Uterus (tissue), 3 donors: ENCODE measurements at regions not wholly inside any gene's neighbourhood (a gene's known extent, or its start where the extent isn't known, plus 50 kb on each side); places are given as distances from the start of the nearest gene placed in this dataset.

Source experiments
- DNase-seq, 2 donors: peaks; one replicate each; pipeline ENCODE4 v3.0.0-alpha.2; 2019 to 2020
- H3K27ac ChIP-seq, 2 donors: fragments of 200-600 bp; sonication (generic); 1 replicate in 1 of 2; 2 replicates in 1 of 2; pipeline ENCODE4 v1.5.1; 2016 to 2018
- H3K27me3 ChIP-seq, 2 donors: fragments of 200-600 bp; sonication (generic); one replicate each; pipeline ENCODE4 v1.5.1; 2018 to 2019; ENCODE audit warnings: control low read depth in 1 of 2
- H3K36me3 ChIP-seq, 2 donors: fragments of 200-600 bp; sonication (generic); one replicate each; pipeline ENCODE4 v1.5.1; 2019; ENCODE audit warnings: control low read depth in 1 of 2
- H3K4me1 ChIP-seq, 2 donors: fragments of 200-600 bp; sonication (generic); one replicate each; pipeline ENCODE4 v1.5.1; 2018 to 2019; ENCODE audit warnings: control low read depth in 1 of 2
- H3K4me3 ChIP-seq, 2 donors: fragments of 200-600 bp; sonication (generic); 1 replicate in 1 of 2; 2 replicates in 1 of 2; pipeline ENCODE4 v1.5.1; 2018 to 2019; ENCODE audit warnings: mild to moderate bottlenecking in 1 of 2
- H3K9me3 ChIP-seq, 2 donors: fragments of 200-600 bp; sonication (generic); one replicate each; pipeline ENCODE4 v1.5.1; 2019; ENCODE audit warnings: control low read depth in 1 of 2
- POLR2A ChIP-seq, 2 donors: fragments of 450-650 bp; IDR thresholded peaks; one replicate each; pipeline ENCODE4 v1.6.1; 2016; ENCODE audit warnings: antibody characterized with exemption in 2 of 2, mild to moderate bottlenecking in 1 of 2, moderate library complexity in 1 of 2
- intact Hi-C: fragments of 100-400 bp; cut with DNase I; formaldehyde crosslinking; loops from one replicate; pipeline ENCODE4 v1.15.1; 2023; ENCODE audit warnings: low total_unique reads
- TF ChIP-seq, protein P1 (sequence below), 4 experiments: fragments of 200-600 bp in 2 of 4; fragments of 450-650 bp in 2 of 4; sonication (generic) in 2 of 4; IDR thresholded peaks; one replicate each; pipeline ENCODE4 v1.5.1; 2016 to 2019; ENCODE audit warnings: antibody characterized with exemption in 4 of 4, mild to moderate bottlenecking in 2 of 4, moderate library complexity in 1 of 4
- donor health status: DM: yes; HTN: yes; CAD: no.

DNA sequence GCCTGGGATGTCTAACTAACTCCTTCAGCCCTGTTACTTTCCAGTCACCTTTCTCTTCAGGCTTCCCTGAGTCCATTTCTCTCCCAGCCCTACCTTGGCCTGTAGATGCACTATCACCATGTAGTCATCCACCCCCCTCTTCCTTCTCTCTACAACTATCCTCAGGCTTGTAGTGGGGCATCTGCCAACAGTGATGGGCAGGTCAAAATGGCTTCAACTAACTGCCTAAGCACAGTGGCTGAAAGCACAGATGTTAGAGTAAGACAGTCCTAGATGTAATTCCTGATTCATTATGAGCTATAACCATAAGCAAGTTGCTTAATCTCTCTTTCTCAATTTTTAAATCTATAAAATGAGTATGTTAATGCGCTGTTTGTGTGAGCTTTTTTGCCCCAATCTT is 133.6 kb upstream of the NAV3 start:
- Histone ChIP-seq H3K4me1 (no peaks in the 10 kb centered on the region), H3K36me3 (no peaks in the 10 kb centered on the region), H3K4me3 (no peak overlapping the region), H3K27me3 (no peaks in the 10 kb centered on the region), H3K9me3 (no peaks in the 10 kb centered on the region), H3K27ac (no peak overlapping the region)
- no peak for TF ChIP-seq POLR2A (IDR thresholded peaks at IDR 0.05)
- TF ChIP-seq, protein P1, sequence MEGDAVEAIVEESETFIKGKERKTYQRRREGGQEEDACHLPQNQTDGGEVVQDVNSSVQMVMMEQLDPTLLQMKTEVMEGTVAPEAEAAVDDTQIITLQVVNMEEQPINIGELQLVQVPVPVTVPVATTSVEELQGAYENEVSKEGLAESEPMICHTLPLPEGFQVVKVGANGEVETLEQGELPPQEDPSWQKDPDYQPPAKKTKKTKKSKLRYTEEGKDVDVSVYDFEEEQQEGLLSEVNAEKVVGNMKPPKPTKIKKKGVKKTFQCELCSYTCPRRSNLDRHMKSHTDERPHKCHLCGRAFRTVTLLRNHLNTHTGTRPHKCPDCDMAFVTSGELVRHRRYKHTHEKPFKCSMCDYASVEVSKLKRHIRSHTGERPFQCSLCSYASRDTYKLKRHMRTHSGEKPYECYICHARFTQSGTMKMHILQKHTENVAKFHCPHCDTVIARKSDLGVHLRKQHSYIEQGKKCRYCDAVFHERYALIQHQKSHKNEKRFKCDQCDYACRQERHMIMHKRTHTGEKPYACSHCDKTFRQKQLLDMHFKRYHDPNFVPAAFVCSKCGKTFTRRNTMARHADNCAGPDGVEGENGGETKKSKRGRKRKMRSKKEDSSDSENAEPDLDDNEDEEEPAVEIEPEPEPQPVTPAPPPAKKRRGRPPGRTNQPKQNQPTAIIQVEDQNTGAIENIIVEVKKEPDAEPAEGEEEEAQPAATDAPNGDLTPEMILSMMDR (IDR thresholded peaks at IDR 0.05): no peak
- intact Hi-C loops: no loop called here
- DNase-seq: no peak

GRCh38 chr12:77696183-77696582 is 134.5 kb upstream of the NAV3 start:
- Histone ChIP-seq H3K27ac (no peak overlapping the region), H3K36me3 (no peaks in the 10 kb centered on the region)
- intact Hi-C loops: no loop called here

DNA sequence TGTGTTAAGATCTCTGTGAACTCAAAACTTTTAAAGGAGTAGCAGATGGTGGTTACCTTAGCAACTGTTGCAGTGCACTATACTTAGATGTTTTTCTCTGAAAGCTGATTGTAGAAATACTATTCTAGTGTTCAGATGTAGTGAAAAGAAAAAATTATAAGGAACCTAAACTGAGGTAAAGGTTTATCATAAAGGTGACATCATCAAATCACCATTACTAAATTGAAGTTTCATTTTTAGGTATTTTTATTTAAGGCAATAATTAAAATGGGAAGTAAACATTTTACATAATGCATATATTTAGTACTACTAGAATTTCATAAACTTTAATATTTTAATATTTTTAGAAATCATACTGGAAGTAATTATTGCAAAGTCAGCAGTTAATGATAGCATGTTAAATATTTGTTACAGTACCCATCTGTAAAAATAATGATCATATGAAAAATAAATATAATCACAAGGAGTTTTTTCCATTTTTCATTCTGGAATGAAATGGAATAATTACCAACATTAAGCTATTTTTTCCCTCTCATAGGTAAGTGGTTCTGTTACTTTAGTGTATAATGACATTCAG is 141.1 kb upstream of the NAV3 start:
- Histone ChIP-seq H3K9me3 (no peaks in the 10 kb centered on the region), H3K4me3 (no peak overlapping the region), H3K4me1 (no peaks in the 10 kb centered on the region), H3K27me3 (no peaks in the 10 kb centered on the region), H3K36me3 (no peaks in the 10 kb centered on the region), H3K27ac (no peak overlapping the region)
- intact Hi-C loops: no loop called here
- TF ChIP-seq POLR2A (IDR thresholded peaks at IDR 0.05): no peak
- TF ChIP-seq, protein P1 (IDR thresholded peaks at IDR 0.05): no peak
- no peak for DNase-seq

More at GRCh38 chr12:77696183-77696582, 134.5 kb upstream of the NAV3 start:
- no peaks in the 10 kb centered on the region for H3K4me1 ChIP-seq
- no peak overlapping the region for H3K4me3 ChIP-seq
- TF ChIP-seq, protein P1 (IDR thresholded peaks at IDR 0.05): no peak
- no peak for TF ChIP-seq POLR2A (IDR thresholded peaks at IDR 0.05)
- H3K9me3 ChIP-seq: no peaks in the 10 kb centered on the region
- DNase-seq: no peak
- no peaks in the 10 kb centered on the region for H3K27me3 ChIP-seq

GRCh38 chr12:77687321-77687720 is 143.4 kb upstream of the NAV3 start:
- Histone ChIP-seq H3K4me3 (no peak overlapping the region), H3K4me1 (no peaks in the 10 kb centered on the region), H3K9me3 (no peaks in the 10 kb centered on the region), H3K36me3 (no peaks in the 10 kb centered on the region), H3K27me3 (no peaks in the 10 kb centered on the region), H3K27ac (no peak overlapping the region)
- DNase-seq: no peak
- intact Hi-C loops: no loop called here
- no peak for TF ChIP-seq POLR2A (IDR thresholded peaks at IDR 0.05)
- TF ChIP-seq, protein P1 (IDR thresholded peaks at IDR 0.05): no peak

GRCh38 chr12:77686760-77687159 is 143.9 kb upstream of the NAV3 start:
- no peak overlapping the region for H3K4me3 ChIP-seq
- no peaks in the 10 kb centered on the region for H3K9me3 ChIP-seq
- H3K4me1 ChIP-seq: no peaks in the 10 kb centered on the region
- intact Hi-C loops: no loop called here
- no peak for DNase-seq
- no peak for TF ChIP-seq POLR2A (IDR thresholded peaks at IDR 0.05)
- TF ChIP-seq, protein P1 (IDR thresholded peaks at IDR 0.05): no peak
- no peaks in the 10 kb centered on the region for H3K27me3 ChIP-seq
- no peaks in the 10 kb centered on the region for H3K36me3 ChIP-seq
- no peak overlapping the region for H3K27ac ChIP-seq
